ENCODE measurements at regions not wholly inside any gene's neighbourhood (a gene's known extent, or its start where the extent isn't known, plus 50 kb on each side); places are given as distances from the start of the nearest gene placed in this dataset.
"Not testable (repeated sequence)": the region's sequence is repeated elsewhere in the genome, so short reads cannot be mapped to it uniquely, and the experiment has no call there.

- no peak for DNase-seq
Observed at GRCh38 chr3:110646496-110646895, 425.1 kb upstream of the NECTIN3 start.

DNA sequence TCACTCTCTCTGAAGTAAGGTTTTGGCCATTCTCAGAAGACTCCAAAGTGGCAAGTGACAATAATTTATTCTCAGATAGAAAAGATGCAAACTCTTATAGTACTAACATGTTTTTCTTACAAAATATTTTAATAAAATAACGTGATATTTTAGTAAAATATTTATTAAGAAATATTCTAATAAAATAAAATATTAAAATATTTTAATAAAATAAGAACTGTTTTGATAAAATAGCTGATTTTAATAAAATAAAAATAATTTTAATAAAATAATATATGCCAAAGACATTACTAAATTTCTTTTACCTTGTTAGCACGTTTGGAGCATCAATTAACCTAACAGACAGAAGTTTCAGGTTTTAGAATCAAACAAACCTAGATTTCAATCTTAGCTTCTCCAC, 424.0 kb upstream of the NECTIN3 start:
- no peak for DNase-seq

DNA sequence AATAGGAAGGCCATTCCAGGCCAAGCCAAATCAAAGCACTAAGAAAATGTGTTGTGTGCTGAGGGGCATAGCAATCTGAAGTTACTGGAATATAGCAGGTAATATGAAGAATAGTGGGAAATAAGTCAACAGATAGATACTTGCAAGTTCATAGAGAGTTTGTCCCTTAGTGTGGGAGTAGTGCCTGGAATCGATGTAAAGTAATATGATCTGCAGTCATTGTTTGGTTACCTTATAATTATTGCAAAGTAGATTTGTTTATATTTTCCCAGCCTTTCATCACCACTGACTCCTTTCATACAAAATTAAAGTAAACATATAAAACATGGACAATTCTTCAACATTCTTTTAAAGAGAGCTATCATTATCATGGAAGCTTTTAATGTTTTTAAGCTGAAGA, 420.9 kb upstream of the NECTIN3 start:
- no peak for DNase-seq

DNA sequence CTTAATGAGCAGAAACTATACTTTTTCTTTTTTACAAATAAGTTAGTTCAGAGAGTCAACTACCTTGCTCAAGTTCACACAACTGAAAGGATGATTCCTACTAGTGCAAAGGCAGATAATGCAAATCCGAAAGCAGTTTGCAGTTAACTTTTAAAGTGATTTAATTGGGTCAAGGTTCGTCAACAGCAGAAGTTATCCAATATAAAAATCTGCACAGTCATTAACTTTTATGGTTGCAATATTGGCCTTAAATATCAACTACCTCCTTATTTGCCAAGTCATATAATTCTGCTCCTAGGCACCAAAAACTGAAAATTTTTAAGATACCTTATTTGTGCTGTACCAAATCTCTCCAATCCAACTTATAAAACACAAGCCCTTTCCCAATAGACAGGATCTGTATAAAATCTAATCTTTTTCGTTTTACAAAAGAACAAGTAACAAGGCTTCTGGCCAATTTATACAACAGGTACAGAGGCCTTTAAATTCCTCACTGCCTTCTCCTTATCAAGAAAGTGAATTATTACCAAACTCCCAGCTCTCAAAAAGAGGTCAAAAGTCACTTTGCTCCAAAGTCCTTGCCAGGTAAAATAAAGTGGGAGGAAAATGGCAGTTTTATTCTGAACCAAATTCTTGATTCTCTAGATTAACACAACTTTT, 416.6 kb upstream of the NECTIN3 start:
- DNase-seq, result no peak

- DNase-seq, result no peak
Observed at GRCh38 chr3:110656394-110657025, 415.1 kb upstream of the NECTIN3 start.

- no peak for DNase-seq
Observed at GRCh38 chr3:110664148-110664547, 407.5 kb upstream of the NECTIN3 start.

- DNase-seq, result no peak
Observed at GRCh38 chr3:110666495-110666894, 405.1 kb upstream of the NECTIN3 start.

DNA sequence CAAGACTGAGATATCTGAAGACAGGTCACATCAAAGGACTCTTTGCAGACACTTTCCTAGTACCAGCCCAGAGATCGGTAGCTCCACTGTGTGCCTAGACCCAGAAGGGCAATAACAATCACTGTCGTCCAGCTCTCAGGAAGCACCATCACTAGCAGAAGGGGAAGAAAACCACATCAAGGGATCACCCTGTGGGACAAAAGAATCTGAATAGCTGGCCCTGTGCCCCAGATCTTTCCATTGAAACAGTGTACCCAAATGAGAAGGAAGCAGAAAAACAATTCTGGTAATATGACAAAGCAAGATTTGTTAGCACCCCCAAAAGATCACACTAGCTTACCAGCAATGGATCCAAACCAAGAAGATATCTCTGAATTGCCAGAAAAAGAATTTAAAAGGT, 404.4 kb upstream of the NECTIN3 start:
- DNase-seq, result no peak

DNA sequence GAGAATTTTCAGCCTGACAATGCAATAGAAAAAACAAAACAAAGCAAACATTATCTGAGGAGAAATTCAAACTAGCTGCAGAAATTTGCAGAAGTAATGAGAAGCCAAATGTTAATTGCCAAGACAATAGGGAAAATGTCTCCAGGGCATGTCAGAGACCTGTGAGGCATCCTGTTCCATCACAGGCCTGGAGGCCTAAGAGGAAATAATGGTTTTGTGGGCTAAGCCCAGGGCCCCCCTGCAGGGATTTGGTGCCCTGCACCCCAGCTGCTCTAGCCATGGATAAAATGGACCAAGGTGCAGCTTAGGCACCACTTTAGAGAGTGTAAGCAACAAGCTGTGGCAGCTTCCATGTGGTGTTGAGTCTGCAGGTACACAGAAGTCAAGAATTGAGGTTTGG, 401.2 kb upstream of the NECTIN3 start:
- no peak for DNase-seq

- DNase-seq, result no peak
Observed at GRCh38 chr3:110677506-110677905, 394.1 kb upstream of the NECTIN3 start.

DNA sequence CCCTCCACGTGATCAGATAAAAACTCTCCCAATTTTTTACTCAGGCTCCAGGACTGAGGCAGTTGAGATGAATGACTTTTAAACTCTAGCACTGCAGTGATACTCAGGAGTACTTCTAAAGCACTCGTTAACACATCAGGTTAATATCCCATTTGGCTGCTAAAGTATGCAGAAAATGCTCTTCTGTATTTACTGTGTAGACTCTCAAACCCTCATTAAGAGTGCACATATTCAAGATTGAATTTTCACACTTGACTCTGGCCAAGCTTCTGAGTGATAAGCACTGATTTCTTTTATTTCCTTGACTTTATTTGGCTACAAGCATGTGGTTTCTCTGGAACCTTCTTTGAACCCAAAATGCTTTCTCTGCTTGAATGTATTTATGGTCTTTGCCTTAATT, 392.3 kb upstream of the NECTIN3 start:
- DNase-seq, result no peak

DNA sequence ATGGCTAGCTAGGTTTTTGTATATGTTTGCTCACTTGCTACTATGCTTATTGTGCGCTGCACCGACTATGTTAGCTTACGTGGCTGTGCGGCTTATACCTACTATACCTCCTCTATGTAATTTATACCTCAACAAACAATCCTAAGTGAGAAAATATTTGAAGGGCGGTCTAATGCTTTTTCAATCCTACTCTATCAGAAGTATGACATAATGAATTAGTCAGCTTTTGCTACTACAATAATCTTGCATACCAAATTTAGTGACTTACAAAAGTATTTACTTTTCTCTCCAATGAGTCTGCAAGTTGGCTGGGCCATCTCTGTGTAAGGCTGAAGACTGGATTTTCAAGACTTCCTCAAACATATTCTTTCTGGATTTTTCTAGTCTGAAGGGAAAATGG, 391.2 kb upstream of the NECTIN3 start:
- DNase-seq, result no peak

DNA sequence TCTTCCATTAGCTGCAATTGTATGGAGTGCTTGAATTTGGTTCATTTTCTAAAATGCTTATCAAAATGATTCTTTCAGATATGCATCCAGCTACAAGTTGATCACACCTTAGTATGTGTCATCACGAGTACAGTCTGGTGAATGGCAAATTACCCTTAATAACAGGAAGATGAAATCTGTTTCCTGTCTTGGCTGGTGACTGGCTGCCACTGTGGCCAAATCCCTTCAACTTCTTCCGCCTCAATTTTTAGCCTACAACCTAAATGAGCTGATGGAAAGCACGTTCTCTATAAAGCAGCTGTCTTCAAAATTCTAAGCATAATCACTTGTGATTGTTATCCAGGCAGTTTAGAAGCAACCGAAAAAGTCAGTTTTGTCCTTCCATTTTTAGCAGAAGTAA, 387.1 kb upstream of the NECTIN3 start:
- DNase-seq, result no peak

- no peak for DNase-seq
Observed at GRCh38 chr3:110685630-110686029, 386.0 kb upstream of the NECTIN3 start.

DNA sequence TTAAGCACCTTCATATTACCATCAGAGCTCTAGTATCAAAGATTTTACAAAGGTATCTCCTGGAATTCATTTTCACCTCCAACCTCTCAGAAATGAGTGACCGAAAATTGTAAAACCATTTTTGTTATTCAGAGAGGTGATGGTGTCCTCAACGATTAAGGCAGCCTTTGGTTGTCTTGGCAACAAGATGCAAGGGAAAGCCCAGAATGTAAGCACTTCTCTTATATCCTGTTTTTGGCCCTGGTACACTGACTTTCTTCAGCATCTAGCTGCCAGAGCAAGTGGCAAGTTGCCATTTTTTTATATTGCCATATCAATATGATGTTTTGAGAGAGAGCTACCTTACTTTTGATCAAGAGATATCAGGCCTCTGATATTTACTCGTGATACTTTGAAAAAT, 384.9 kb upstream of the NECTIN3 start:
- no peak for DNase-seq

DNA sequence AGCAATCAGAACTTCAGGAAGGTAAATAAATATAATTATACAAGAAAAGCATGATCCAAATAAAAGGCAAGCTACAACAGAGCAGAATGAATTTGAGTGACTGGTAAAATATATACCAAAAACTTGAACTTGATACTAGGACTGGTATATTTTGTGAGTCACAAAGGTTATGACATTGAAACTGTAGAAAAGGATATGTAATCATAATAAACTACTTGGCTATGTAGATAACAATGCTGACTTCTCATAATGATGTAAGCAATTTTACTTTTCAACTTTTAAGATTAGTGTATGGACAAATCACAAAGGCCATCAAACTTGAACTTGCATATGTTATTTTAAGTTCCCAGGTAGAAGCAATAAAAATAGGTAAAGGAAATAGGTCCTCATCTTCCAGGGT, 384.5 kb upstream of the NECTIN3 start:
- DNase-seq, result no peak

- no peak for DNase-seq
Observed at GRCh38 chr3:110697961-110698360, 373.7 kb upstream of the NECTIN3 start.

DNA sequence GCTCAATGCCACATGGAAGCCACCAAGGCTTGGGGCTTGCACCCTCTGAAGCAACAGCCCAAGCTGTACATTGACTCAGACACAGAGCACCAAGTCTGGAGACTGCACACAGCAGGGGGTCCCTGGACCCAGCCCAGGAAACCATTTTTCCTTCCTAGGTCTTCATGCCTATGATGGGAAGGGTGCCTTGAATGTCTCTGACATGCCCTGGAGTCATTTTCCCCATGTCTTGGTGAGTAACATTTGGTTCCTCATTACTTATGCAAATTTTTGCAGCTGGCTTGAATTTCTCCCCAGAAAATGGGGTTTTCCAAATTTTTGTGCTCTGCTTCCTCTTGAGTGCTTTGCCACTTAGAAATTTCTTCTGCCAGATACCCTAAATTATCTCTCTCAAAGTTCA, 367.3 kb upstream of the NECTIN3 start:
- DNase-seq, result not testable (repeated sequence)

GRCh38 chr3:110708156-110708555, 363.5 kb upstream of the NECTIN3 start:
- no peak for DNase-seq

DNA sequence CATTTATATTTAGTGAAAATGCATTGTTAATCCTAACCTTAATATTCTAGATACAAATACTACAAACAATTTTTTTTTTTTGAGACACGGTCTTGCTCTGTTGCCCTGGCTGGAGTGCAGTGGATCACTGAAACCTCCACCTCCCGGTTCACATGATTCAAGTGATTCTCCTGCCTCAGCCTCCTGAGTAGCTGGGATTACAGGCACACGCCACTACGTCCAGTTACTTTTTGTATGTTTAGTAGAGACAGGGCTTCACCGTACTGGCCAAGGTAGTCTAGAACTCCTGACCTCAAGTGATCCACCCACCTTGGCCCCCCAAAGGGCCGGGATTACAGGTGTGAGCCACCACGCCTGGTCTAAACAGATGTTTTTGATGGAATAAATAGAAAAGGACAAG, 361.5 kb upstream of the NECTIN3 start:
- no peak for DNase-seq

DNA sequence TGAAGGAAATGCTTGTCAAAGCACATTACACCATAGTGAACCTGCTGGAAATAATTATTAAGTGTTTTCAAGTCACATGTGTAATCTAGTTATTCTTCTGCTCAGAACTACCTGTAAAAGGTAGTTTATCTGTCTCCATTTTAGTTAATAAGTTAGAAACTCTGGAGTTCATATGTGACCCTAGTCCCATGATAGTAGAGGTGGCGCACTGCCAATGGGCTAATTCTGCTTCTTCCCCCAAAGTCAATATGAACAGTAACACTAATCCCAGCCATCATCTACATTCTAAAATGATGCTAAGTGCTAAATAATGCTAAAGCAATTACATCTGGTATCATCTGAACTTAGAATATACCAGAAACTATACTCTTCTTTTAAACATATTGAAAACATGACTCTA, 361.0 kb upstream of the NECTIN3 start:
- DNase-seq, result no peak

DNA sequence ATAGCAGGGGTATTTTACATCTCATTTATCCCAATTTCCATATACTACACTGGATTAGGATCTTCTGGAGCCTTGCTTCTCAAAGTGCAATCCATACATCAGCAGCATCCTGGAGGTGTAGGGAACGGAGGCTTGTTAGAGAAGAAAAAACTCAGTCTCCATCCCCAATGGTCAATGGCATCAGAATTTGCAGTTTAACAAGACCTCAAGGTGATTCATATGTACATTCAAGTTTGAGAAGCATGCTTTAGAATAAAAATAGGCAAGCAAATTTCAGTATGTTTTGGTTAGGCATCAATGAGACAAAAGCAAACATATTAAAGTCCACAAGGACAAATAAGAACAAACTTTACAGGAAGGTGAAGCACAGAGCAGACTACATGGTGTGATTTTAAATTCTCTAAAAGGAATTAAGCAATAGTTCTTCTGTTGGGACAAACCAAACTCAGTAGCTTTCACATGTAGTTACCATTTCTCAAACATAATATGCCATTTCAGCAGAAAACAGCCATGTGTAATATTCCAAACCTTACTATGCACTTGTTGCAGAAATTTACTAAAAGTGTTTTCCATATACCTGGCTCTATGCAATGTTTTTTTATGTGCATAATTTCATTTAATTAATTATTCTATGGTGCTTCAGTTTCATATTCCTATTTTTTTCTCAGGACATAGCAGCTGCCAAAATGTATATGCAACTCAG, 360.3 kb upstream of the NECTIN3 start:
- no peak for DNase-seq

- DNase-seq, result no peak
Observed at GRCh38 chr3:110711851-110712516, 359.6 kb upstream of the NECTIN3 start.

- DNase-seq, result no peak
Observed at GRCh38 chr3:110727056-110727455, 344.6 kb upstream of the NECTIN3 start.

Data from CD4-positive, alpha-beta T cell treated with Interferon alpha-2 for 1 hour (primary cell).